AG08396 (cell line): ENCODE measurements at regions not wholly inside any gene's neighbourhood (a gene's known extent, or its start where the extent isn't known, plus 50 kb on each side); places are given as distances from the start of the nearest gene placed in this dataset.

Experiments
- DNase-seq: peaks from one replicate; pipeline ENCODE4 v3.0.0; 2012; ENCODE audit warnings: low spot score, mixed read lengths

- no peak for DNase-seq
Measured at GRCh38 chr13:27014406-27015359, 156.9 kb downstream of the USP12 start.

GRCh38 chr13:27012482-27013197 is 159.0 kb downstream of the USP12 start:
- DNase-seq: peak; percentile 73

- no peak for DNase-seq
Measured at GRCh38 chr13:27011661-27012060, 159.9 kb downstream of the USP12 start.

- no peak for DNase-seq
Measured at GRCh38 chr13:27008733-27009132, 162.9 kb downstream of the USP12 start.

GRCh38 chr13:27007166-27007565 is 164.4 kb downstream of the USP12 start:
- DNase-seq: no peak

GRCh38 chr13:27006519-27007161 is 165.0 kb downstream of the USP12 start:
- DNase-seq: peak; percentile 44

- DNase-seq: no peak
Measured at GRCh38 chr13:27005976-27006518, 165.6 kb downstream of the USP12 start.

- no peak for DNase-seq
Measured at GRCh38 chr13:27005556-27005955, 166.1 kb downstream of the USP12 start.

GRCh38 chr13:27004866-27005265 is 166.7 kb downstream of the USP12 start:
- no peak for DNase-seq

- no peak for DNase-seq
Measured at GRCh38 chr13:27004326-27004725, 167.3 kb downstream of the USP12 start.

GRCh38 chr13:27001705-27002104 is 169.9 kb downstream of the USP12 start:
- DNase-seq: no peak

- DNase-seq: no peak
Measured at GRCh38 chr13:27000686-27001085, 170.9 kb downstream of the USP12 start.

GRCh38 chr13:26999499-26999898 is 172.1 kb downstream of the USP12 start:
- no peak for DNase-seq

GRCh38 chr13:26998292-26998691 is 173.3 kb downstream of the USP12 start:
- no peak for DNase-seq

GRCh38 chr13:26996965-26997752 is 174.5 kb downstream of the USP12 start:
- DNase-seq: no peak

- DNase-seq: no peak
Measured at GRCh38 chr13:26995159-26995558, 176.5 kb downstream of the USP12 start.

GRCh38 chr13:26993780-26994179 is 177.8 kb downstream of the USP12 start:
- no peak for DNase-seq

- no peak for DNase-seq
Measured at GRCh38 chr13:26992951-26993719, 178.5 kb downstream of the USP12 start.

- DNase-seq: no peak
Measured at GRCh38 chr13:26991508-26992181, 180.0 kb downstream of the USP12 start.
